CD4-positive, alpha-beta T cell (primary cell): ENCODE measurements at regions not wholly inside any gene's neighbourhood (a gene's known extent, or its start where the extent isn't known, plus 50 kb on each side); places are given as distances from the start of the nearest gene placed in this dataset.
"Not testable (repeated sequence)": the region's sequence is repeated elsewhere in the genome, so short reads cannot be mapped to it uniquely, and the experiment has no call there.

Source experiments
- ATAC-seq: fragments of 200-7000 bp; cut with Tn5 transposase; one replicate; pipeline ENCODE4 v1.10.0; 2022; ENCODE audit warnings: mild to moderate bottlenecking; ENCODE audit not compliant: poor library complexity
- CTCF ChIA-PET: fragments of 350-600 bp; sonication (Branson Sonifier 250); formaldehyde crosslinking; loops from one replicate; lab custom pipeline; 2021; ENCODE audit warnings: antibody characterized with exemption, inconsistent platforms; lab: Charles Lee
- POLR2A ChIA-PET: fragments of 350-600 bp; sonication (Branson Sonifier 250); formaldehyde crosslinking; loops from one replicate; lab custom pipeline; 2021; ENCODE audit warnings: antibody characterized with exemption, inconsistent platforms; lab: Charles Lee
- DNase-seq, 14 experiments: peaks; one replicate each; pipeline ENCODE4 v3.0.0-alpha.2; 2013 to 2020; ENCODE audit warnings: mixed read lengths in 2 of 14
- H3K27ac ChIP-seq, 2 donors: one replicate each; pipeline versions ENCODE4 v1.5.1 to v1.7.0; 2013; ENCODE audit warnings: low read length in 2 of 2, low read depth in 1 of 2, mild to moderate bottlenecking in 1 of 2
- H3K27me3 ChIP-seq, 2 experiments: 1 replicate in 1 of 2; 2 replicates in 1 of 2; pipeline versions ENCODE4 v1.6.1 to v1.7.0; 2013; ENCODE audit warnings: low read length in 2 of 2, control low read depth in 1 of 2, mild to moderate bottlenecking in 1 of 2, moderate library complexity in 1 of 2; ENCODE audit not compliant: insufficient read depth in 2 of 2, control insufficient read depth in 1 of 2
- H3K36me3 ChIP-seq: one replicate; pipeline ENCODE4 v1.6.1; 2013; ENCODE audit warnings: low read length, control low read depth; ENCODE audit not compliant: insufficient read depth
- H3K4me1 ChIP-seq: one replicate; pipeline ENCODE4 v1.6.1; 2013; ENCODE audit warnings: low read length, control low read depth; ENCODE audit not compliant: insufficient read depth
- H3K4me3 ChIP-seq: one replicate; pipeline ENCODE4 v1.5.1; 2013; ENCODE audit warnings: mild to moderate bottlenecking, low read length, moderate library complexity
- H3K9me3 ChIP-seq, 2 experiments: 1 replicate in 1 of 2; 2 replicates in 1 of 2; pipeline versions ENCODE4 v1.6.1 to v1.7.0; 2013; ENCODE audit warnings: low read length in 2 of 2, mild to moderate bottlenecking in 2 of 2, control low read depth in 1 of 2, moderate library complexity in 1 of 2; ENCODE audit not compliant: control insufficient read depth in 1 of 2, insufficient read depth in 1 of 2
- H3K27ac Mint-ChIP-seq: one replicate; pipeline ENCODE4 v1.8.0; 2020; ENCODE audit warnings: mixed read lengths
- H3K27me3 Mint-ChIP-seq: one replicate; pipeline ENCODE4 v1.8.0; 2021; ENCODE audit warnings: mixed read lengths
- H3K36me3 Mint-ChIP-seq: one replicate; pipeline ENCODE4 v1.8.0; 2021; ENCODE audit warnings: low read depth, mixed read lengths
- H3K4me1 Mint-ChIP-seq: one replicate; pipeline ENCODE4 v1.8.0; 2021; ENCODE audit warnings: low read depth, mixed read lengths
- H3K4me3 Mint-ChIP-seq: one replicate; pipeline ENCODE4 v1.8.0; 2020; ENCODE audit warnings: mild to moderate bottlenecking, mixed read lengths
- H3K9me3 Mint-ChIP-seq: one replicate; pipeline ENCODE4 v1.8.0; 2020; ENCODE audit warnings: mixed read lengths
- intact Hi-C, 2 experiments: fragments of 100-400 bp; cut with DNase I in 1 of 2; cut with micrococcal nuclease in 1 of 2; formaldehyde crosslinking; loops; one replicate each; pipeline versions ENCODE4 v1.15.1 to v1.9.0; 2023 to 2025; cut with DNase I, micrococcal nuclease
- TF ChIP-seq, protein P1 (sequence below): fragments of 200-600 bp; IDR thresholded peaks from one replicate; pipeline ENCODE4 v1.8.0; 2022; ENCODE audit warnings: antibody characterized with exemption, mild to moderate bottlenecking

DNA sequence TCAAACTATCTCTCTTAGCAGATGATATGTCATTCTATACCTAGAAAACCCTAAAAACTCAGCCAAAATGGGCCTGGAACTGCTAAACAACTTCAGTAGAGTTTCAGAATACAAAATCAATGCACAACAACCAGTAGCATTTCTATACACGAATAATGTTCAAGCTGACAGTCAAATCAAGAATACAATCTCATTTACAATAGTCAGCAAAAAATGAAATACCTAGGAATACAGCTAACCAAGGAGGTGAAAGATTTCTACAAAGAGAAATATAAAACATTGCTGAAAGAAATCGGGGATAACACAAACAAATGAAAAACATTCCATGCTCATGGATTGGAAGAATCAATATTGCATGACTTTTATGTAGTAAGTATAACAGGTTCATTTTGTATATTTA is 804.8 kb downstream of the SLITRK1 start:
- Histone ChIP-seq H3K4me1 (no peaks in the 10 kb centered on the region), H3K4me3 (no peak overlapping the region), H3K36me3 (no peaks in the 10 kb centered on the region), H3K27me3 (no peaks in the 10 kb centered on the region), H3K9me3 (peaks cover 0 to 5% of the 10 kb centered on the region in 2 experiments), H3K27ac (no peak overlapping the region)
- H3K4me1 Mint-ChIP-seq: no peaks in the 10 kb centered on the region
- ATAC-seq (no peak), DNase-seq (no peak)
- H3K36me3 Mint-ChIP-seq: no peaks in the 10 kb centered on the region
- peaks cover 2% of the 10 kb centered on the region for H3K9me3 Mint-ChIP-seq
- H3K27me3 Mint-ChIP-seq: no peaks in the 10 kb centered on the region
- ChIA-PET POLR2A (no interaction called here), CTCF (no interaction called here)
- no peak overlapping the region for H3K27ac Mint-ChIP-seq
- no peak overlapping the region for H3K4me3 Mint-ChIP-seq
- TF ChIP-seq, protein P1, sequence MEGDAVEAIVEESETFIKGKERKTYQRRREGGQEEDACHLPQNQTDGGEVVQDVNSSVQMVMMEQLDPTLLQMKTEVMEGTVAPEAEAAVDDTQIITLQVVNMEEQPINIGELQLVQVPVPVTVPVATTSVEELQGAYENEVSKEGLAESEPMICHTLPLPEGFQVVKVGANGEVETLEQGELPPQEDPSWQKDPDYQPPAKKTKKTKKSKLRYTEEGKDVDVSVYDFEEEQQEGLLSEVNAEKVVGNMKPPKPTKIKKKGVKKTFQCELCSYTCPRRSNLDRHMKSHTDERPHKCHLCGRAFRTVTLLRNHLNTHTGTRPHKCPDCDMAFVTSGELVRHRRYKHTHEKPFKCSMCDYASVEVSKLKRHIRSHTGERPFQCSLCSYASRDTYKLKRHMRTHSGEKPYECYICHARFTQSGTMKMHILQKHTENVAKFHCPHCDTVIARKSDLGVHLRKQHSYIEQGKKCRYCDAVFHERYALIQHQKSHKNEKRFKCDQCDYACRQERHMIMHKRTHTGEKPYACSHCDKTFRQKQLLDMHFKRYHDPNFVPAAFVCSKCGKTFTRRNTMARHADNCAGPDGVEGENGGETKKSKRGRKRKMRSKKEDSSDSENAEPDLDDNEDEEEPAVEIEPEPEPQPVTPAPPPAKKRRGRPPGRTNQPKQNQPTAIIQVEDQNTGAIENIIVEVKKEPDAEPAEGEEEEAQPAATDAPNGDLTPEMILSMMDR: no peak
- intact Hi-C loops: no loop called here

- H3K4me1 Mint-ChIP-seq, CTCF ChIA-PET, ATAC-seq: not testable (repeated sequence)
Observed at GRCh38 chr13:83073930-83074329, 808.3 kb downstream of the SLITRK1 start.

DNA sequence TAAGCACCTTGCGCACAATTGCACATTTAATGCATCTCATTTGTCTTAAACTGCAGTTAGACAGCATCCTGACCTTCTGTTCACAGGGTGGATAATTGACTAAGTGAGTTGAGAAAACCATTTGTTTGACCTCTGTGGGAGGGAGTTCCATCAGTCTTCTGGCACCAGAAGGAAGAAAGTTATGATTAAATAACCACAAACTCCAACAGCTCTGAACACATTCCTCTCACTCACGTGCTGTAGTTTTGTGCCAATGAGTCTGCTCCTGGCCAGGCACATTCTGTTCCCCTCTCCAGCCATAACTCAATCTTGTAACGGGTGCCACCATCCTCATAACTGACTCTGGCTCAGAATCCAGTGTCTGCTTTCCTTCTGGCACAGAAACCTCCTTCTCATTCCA is 817.2 kb downstream of the SLITRK1 start:
- Mint-ChIP-seq H3K4me1 (no peaks in the 10 kb centered on the region), H3K9me3 (peaks cover 4% of the 10 kb centered on the region), H3K27me3 (no peaks in the 10 kb centered on the region), H3K4me3 (no peak overlapping the region), H3K36me3 (no peaks in the 10 kb centered on the region), H3K27ac (no peak overlapping the region)
- H3K27ac ChIP-seq: no peak overlapping the region
- intact Hi-C loops: no loop called here
- ATAC-seq (no peak), DNase-seq (no peak)
- ChIA-PET POLR2A (no interaction called here), CTCF (no interaction called here)
- no peaks in the 10 kb centered on the region for H3K27me3 ChIP-seq
- no peaks in the 10 kb centered on the region for H3K4me1 ChIP-seq
- no peaks in the 10 kb centered on the region for H3K9me3 ChIP-seq
- no peak overlapping the region for H3K4me3 ChIP-seq
- no peaks in the 10 kb centered on the region for H3K36me3 ChIP-seq
- TF ChIP-seq, protein P1: no peak

More at GRCh38 chr13:83073930-83074329, 808.3 kb downstream of the SLITRK1 start:
- H3K27ac ChIP-seq, H3K4me3 ChIP-seq, DNase-seq, H3K4me3 Mint-ChIP-seq, H3K9me3 Mint-ChIP-seq, POLR2A ChIA-PET, H3K27ac Mint-ChIP-seq, H3K27me3 ChIP-seq, H3K36me3 Mint-ChIP-seq, H3K36me3 ChIP-seq, intact Hi-C loops, H3K4me1 ChIP-seq, H3K9me3 ChIP-seq, H3K27me3 Mint-ChIP-seq: not testable (repeated sequence)

- Histone ChIP-seq H3K27ac (no peak overlapping the region), H3K9me3 (no peaks in the 10 kb centered on the region), H3K4me1 (no peaks in the 10 kb centered on the region), H3K4me3 (no peak overlapping the region), H3K27me3 (no peaks in the 10 kb centered on the region), H3K36me3 (no peaks in the 10 kb centered on the region)
- Mint-ChIP-seq H3K4me3 (no peak overlapping the region), H3K36me3 (no peaks in the 10 kb centered on the region), H3K4me1 (no peaks in the 10 kb centered on the region), H3K9me3 (no peaks in the 10 kb centered on the region), H3K27me3 (no peaks in the 10 kb centered on the region), H3K27ac (no peak overlapping the region)
- ChIA-PET POLR2A (no interaction called here), CTCF (no interaction called here)
- intact Hi-C loops: no loop called here
- ATAC-seq (no peak), DNase-seq (no peak)
- TF ChIP-seq, protein P1: no peak
Observed at GRCh38 chr13:83057119-83057518, 825.2 kb downstream of the SLITRK1 start.
